A172 (cell line): ENCODE measurements at regions not wholly inside any gene's neighbourhood (a gene's known extent, or its start where the extent isn't known, plus 50 kb on each side); places are given as distances from the start of the nearest gene placed in this dataset.

Experiments used
- DNase-seq: peaks from one replicate; pipeline ENCODE4 v3.0.0-alpha.2; 2015; ENCODE audit warnings: low spot score

- DNase-seq: no peak
Observed at GRCh38 chr4:11636031-11636430, 207.3 kb upstream of the HS3ST1 start.

GRCh38 chr4:11635342-11635741 lies 206.6 kb upstream of the HS3ST1 start:
- peak; percentile 55 for DNase-seq

- DNase-seq: no peak
Observed at GRCh38 chr4:11634283-11634682, 205.6 kb upstream of the HS3ST1 start.

GRCh38 chr4:11633430-11633829 lies 204.7 kb upstream of the HS3ST1 start:
- DNase-seq: no peak

- DNase-seq: peak; percentile 63
Observed at GRCh38 chr4:11632483-11632882, 203.8 kb upstream of the HS3ST1 start.

GRCh38 chr4:11632025-11632424 lies 203.3 kb upstream of the HS3ST1 start:
- DNase-seq: no peak

GRCh38 chr4:11631416-11631815 lies 202.7 kb upstream of the HS3ST1 start:
- DNase-seq: no peak

GRCh38 chr4:11628093-11628725 lies 199.5 kb upstream of the HS3ST1 start:
- no peak for DNase-seq

GRCh38 chr4:11626066-11626465 lies 197.4 kb upstream of the HS3ST1 start:
- no peak for DNase-seq

GRCh38 chr4:11625211-11625610 lies 196.5 kb upstream of the HS3ST1 start:
- no peak for DNase-seq

- DNase-seq: no peak
Observed at GRCh38 chr4:11624370-11624769, 195.7 kb upstream of the HS3ST1 start.

GRCh38 chr4:11623726-11624037 lies 195.0 kb upstream of the HS3ST1 start:
- DNase-seq: no peak

GRCh38 chr4:11622961-11623725 lies 194.4 kb upstream of the HS3ST1 start:
- no peak for DNase-seq

- no peak for DNase-seq
Observed at GRCh38 chr4:11620861-11621260, 192.2 kb upstream of the HS3ST1 start.

GRCh38 chr4:11618666-11619282 lies 190.1 kb upstream of the HS3ST1 start:
- no peak for DNase-seq

GRCh38 chr4:11616856-11617255 lies 188.2 kb upstream of the HS3ST1 start:
- no peak for DNase-seq

GRCh38 chr4:11615601-11616000 lies 186.9 kb upstream of the HS3ST1 start:
- DNase-seq: no peak

- peak; percentile 15 for DNase-seq
Observed at GRCh38 chr4:11614426-11614825, 185.7 kb upstream of the HS3ST1 start.

GRCh38 chr4:11611868-11612267 lies 183.2 kb upstream of the HS3ST1 start:
- DNase-seq: no peak

GRCh38 chr4:11609751-11610150 lies 181.1 kb upstream of the HS3ST1 start:
- no peak for DNase-seq

- DNase-seq: no peak
Observed at GRCh38 chr4:11608992-11609391, 180.3 kb upstream of the HS3ST1 start.

GRCh38 chr4:11606078-11606477 lies 177.4 kb upstream of the HS3ST1 start:
- DNase-seq: no peak

- no peak for DNase-seq
Observed at GRCh38 chr4:11605597-11605996, 176.9 kb upstream of the HS3ST1 start.
